Gastroesophageal sphincter (tissue), 4 donors: ENCODE measurements at regions not wholly inside any gene's neighbourhood (a gene's known extent, or its start where the extent isn't known, plus 50 kb on each side); places are given as distances from the start of the nearest gene placed in this dataset.

Source experiments
- ATAC-seq: fragments of 150-250 bp; one replicate; pipeline ENCODE4 v1.9.1; 2016; ENCODE audit warnings: mild to moderate bottlenecking, moderate library complexity
- H3K27ac ChIP-seq, 4 donors: fragments of 200-600 bp; sonication (generic) in 3 of 4; 1 replicate in 3 of 4; 2 replicates in 1 of 4; pipeline ENCODE4 v1.5.1; 2016 to 2019
- H3K27me3 ChIP-seq: fragments of 200-600 bp; sonication (generic); one replicate; pipeline ENCODE4 v1.5.1; 2019
- H3K36me3 ChIP-seq, 2 donors: fragments of 200-600 bp; sonication (generic); one replicate each; pipeline ENCODE4 v1.5.1; 2019; ENCODE audit warnings: control low read depth in 1 of 2
- H3K4me1 ChIP-seq, 3 donors: fragments of 200-600 bp; sonication (generic); 1 replicate in 2 of 3; 2 replicates in 1 of 3; pipeline ENCODE4 v1.5.1; 2016 to 2019; ENCODE audit warnings: control low read depth in 2 of 3
- H3K4me3 ChIP-seq, 2 donors: fragments of 200-600 bp; sonication (generic); one replicate each; pipeline ENCODE4 v1.5.1; 2019; ENCODE audit warnings: mild to moderate bottlenecking in 1 of 2, moderate library complexity in 1 of 2
- H3K9me3 ChIP-seq, 3 donors: fragments of 200-600 bp; sonication (generic); one replicate each; pipeline ENCODE4 v1.5.1; 2017 to 2019; ENCODE audit warnings: control low read depth in 2 of 3
- CTCF ChIP-seq, 4 experiments: fragments of 200-600 bp in 2 of 4; fragments of 450-650 bp in 2 of 4; sonication (generic) in 1 of 4; IDR thresholded peaks; one replicate each; pipeline ENCODE4 v1.5.1; 2017 to 2019; ENCODE audit warnings: antibody characterized with exemption in 4 of 4, mild to moderate bottlenecking in 2 of 4, moderate library complexity in 2 of 4
- EP300 ChIP-seq: sonication (generic); formaldehyde crosslinking; IDR thresholded peaks from one replicate; pipeline ENCODE4 v1.6.1; 2017; ENCODE audit warnings: antibody characterized with exemption, mild to moderate bottlenecking
- POLR2A ChIP-seq, 2 donors: fragments of 450-650 bp; IDR thresholded peaks; one replicate each; pipeline ENCODE4 v1.6.1; 2017; ENCODE audit warnings: antibody characterized with exemption in 2 of 2, mild to moderate bottlenecking in 2 of 2, moderate library complexity in 1 of 2
- POLR2AphosphoS5 ChIP-seq: sonication (generic); formaldehyde crosslinking; IDR thresholded peaks from one replicate; pipeline ENCODE4 v1.6.1; 2017; ENCODE audit warnings: antibody characterized with exemption
- WGBS, 2 donors: methylation state at CpG; one replicate each; pipeline ENCODE4 v1.1.5; 2018; ENCODE audit warnings: low coverage in 1 of 2; 5-methylcytosine and 5-hydroxymethylcytosine counted together

GRCh38 chr4:132587626-132588025 is 561.5 kb upstream of the PCDH10 start:
- ATAC-seq, result no peak
- Histone ChIP-seq H3K9me3 (no peaks in the 10 kb centered on the region), H3K4me3 (no peak overlapping the region), H3K27ac (no peak overlapping the region), H3K4me1 (no peaks in the 10 kb centered on the region), H3K27me3 (no peaks in the 10 kb centered on the region), H3K36me3 (no peaks in the 10 kb centered on the region)
- no peak for TF ChIP-seq POLR2AphosphoS5
- no peak for TF ChIP-seq EP300
- TF ChIP-seq POLR2A (IDR thresholded peaks at IDR 0.05), result no peak
- no peak for TF ChIP-seq CTCF (IDR thresholded peaks at IDR 0.05)

GRCh38 chr4:132592340-132592739 is 556.8 kb upstream of the PCDH10 start:
- TF ChIP-seq EP300 (no peak), POLR2A (IDR thresholded peaks at IDR 0.05) (no peak), CTCF (IDR thresholded peaks at IDR 0.05) (no peak)
- H3K27ac ChIP-seq, result no peak overlapping the region
- no peaks in the 10 kb centered on the region for H3K4me1 ChIP-seq
- no peak for ATAC-seq
- no peak overlapping the region for H3K4me3 ChIP-seq
- H3K9me3 ChIP-seq, result no peaks in the 10 kb centered on the region
- 84% methylated on average over 12 of the region's 13 CpGs; no CpG with 5 or more reads in 1 of the 2 donors for WGBS, 2 donors
- no peaks in the 10 kb centered on the region for H3K36me3 ChIP-seq
- H3K27me3 ChIP-seq, result no peaks in the 10 kb centered on the region

DNA sequence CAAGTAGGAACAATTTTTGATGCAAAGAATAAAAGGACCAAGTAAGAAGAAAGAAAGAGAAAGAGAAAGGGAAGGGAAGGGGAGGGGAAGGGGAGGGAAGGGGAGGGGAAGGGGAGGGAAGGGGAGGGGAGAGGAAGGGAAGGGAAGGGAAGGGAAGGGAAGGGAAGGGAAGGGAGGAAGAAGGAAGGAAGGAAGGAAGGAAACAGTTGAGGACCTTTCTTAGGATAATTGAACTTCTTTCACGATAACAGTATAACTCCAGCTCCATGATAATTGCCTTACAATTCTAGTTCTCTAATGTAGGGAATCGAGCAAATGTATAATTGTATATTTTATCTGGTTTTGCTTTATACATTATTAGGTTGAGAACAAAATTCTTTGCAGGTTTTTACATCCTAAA is 556.2 kb upstream of the PCDH10 start:
- Histone ChIP-seq H3K36me3 (no peaks in the 10 kb centered on the region), H3K9me3 (no peaks in the 10 kb centered on the region), H3K27ac (no peak overlapping the region), H3K27me3 (no peaks in the 10 kb centered on the region), H3K4me3 (no peak overlapping the region), H3K4me1 (no peaks in the 10 kb centered on the region)
- WGBS, 2 donors, result 85 to 86% methylated on average over 2 of the region's 2 CpGs
- TF ChIP-seq CTCF (IDR thresholded peaks at IDR 0.05), result no peak
- no peak for TF ChIP-seq POLR2AphosphoS5
- TF ChIP-seq POLR2A (IDR thresholded peaks at IDR 0.05), result no peak
- no peak for TF ChIP-seq EP300
- ATAC-seq, result no peak

DNA sequence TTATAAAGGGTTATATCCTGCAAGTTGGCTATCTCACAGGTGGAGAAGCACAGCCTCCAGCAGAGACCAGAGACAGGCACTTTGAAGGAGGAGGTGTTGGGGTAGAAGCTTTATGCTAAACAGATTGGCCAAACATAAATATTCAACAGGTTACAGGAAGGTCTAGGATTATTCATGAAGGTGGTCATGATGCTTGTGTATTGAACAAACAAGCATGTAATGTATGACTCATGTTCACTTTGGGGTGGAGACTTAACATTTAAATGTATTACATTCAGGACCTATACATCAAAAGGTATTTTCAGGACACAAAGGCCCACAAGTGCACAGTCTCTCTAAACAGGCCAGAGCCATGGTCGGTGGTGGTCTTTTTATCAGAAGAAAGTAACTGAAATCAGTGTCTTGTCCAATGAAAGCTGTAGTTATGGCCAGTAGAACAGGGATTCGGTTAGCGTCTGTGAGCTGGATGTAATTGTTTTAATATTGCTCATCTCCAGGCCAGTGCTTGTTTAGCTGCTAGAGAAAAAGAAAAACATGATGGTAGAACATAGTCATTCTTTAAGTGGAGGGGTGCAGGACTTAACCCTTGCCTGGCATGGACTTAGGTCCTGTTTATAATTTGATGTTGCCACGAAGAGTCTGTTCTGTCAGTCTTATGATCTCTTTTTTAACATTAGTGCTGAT is 555.2 kb upstream of the PCDH10 start:
- H3K4me1 ChIP-seq, result no peaks in the 10 kb centered on the region
- H3K27me3 ChIP-seq, result no peaks in the 10 kb centered on the region
- no peak for ATAC-seq
- H3K4me3 ChIP-seq, result no peak overlapping the region
- no peaks in the 10 kb centered on the region for H3K9me3 ChIP-seq
- WGBS, 2 donors, result 65 to 66% methylated on average over 3 to 4 of the region's 4 CpGs
- no peak for TF ChIP-seq POLR2AphosphoS5
- H3K36me3 ChIP-seq, result no peaks in the 10 kb centered on the region
- H3K27ac ChIP-seq, result no peak overlapping the region

GRCh38 chr4:132596186-132596585 is 552.9 kb upstream of the PCDH10 start:
- Histone ChIP-seq H3K4me3 (no peak overlapping the region), H3K9me3 (no peaks in the 10 kb centered on the region), H3K4me1 (no peaks in the 10 kb centered on the region), H3K27ac (no peak overlapping the region), H3K27me3 (no peaks in the 10 kb centered on the region), H3K36me3 (no peaks in the 10 kb centered on the region)
- 88% methylated on average over 1 of the region's 1 CpG; no CpG with 5 or more reads in 1 of the 2 donors for WGBS, 2 donors
- ATAC-seq, result no peak
- no peak for TF ChIP-seq POLR2AphosphoS5
- TF ChIP-seq POLR2A (IDR thresholded peaks at IDR 0.05), result no peak
- TF ChIP-seq EP300, result no peak

DNA sequence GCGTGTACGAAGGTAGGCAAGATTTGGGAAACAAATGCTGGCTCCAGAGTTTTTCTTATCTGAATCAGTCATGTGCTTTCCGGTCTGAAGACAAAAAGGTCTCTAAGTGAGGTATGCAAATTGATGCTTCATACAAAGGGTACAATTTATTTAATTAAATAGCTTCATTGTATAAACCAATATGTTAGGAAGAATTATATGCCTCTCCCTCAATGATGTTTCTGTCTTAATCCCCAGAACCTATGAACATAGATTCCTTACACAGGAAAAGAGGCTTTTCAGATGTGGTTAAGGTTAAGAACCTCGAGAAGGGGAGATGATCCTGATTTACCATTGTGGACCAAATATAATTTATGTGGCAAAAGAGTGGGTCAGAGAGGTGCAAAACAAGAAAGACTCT is 543.5 kb upstream of the PCDH10 start:
- Histone ChIP-seq H3K4me3 (no peak overlapping the region), H3K27me3 (no peaks in the 10 kb centered on the region), H3K4me1 (no peaks in the 10 kb centered on the region), H3K36me3 (no peaks in the 10 kb centered on the region), H3K27ac (no peak overlapping the region), H3K9me3 (no peaks in the 10 kb centered on the region)
- 63 to 66% methylated on average over 4 of the region's 4 CpGs for WGBS, 2 donors
- ATAC-seq, result no peak
- TF ChIP-seq POLR2A (IDR thresholded peaks at IDR 0.05) (no peak), POLR2AphosphoS5 (no peak), CTCF (IDR thresholded peaks at IDR 0.05) (no peak), EP300 (no peak)
